CD14-positive monocyte (primary cell): ENCODE measurements at regions not wholly inside any gene's neighbourhood (a gene's known extent, or its start where the extent isn't known, plus 50 kb on each side); places are given as distances from the start of the nearest gene placed in this dataset.

ENCODE experiments used
- DNase-seq, 3 donors: peaks; one replicate each; pipeline ENCODE4 v3.0.0-alpha.2; 2011 to 2022
- H2AFZ ChIP-seq: 2 replicates; pipeline ENCODE4 v1.6.0; 2012; ENCODE audit warnings: mild to moderate bottlenecking, low read depth, low read length, inconsistent platforms; ENCODE audit not compliant: insufficient read depth, poor library complexity, severe bottlenecking
- H3K27ac ChIP-seq, 2 donors: 1 replicate in 1 of 2; 2 replicates in 1 of 2; pipeline ENCODE4 v1.5.1; 2012 to 2013; ENCODE audit warnings: low read length in 2 of 2, control low read depth in 1 of 2, inconsistent platforms in 1 of 2, low read depth in 1 of 2, mild to moderate bottlenecking in 1 of 2
- H3K27me3 ChIP-seq, 2 donors: one replicate each; pipeline versions ENCODE4 v1.6.0 to v1.6.1; 2011 to 2013; ENCODE audit warnings: low read length in 2 of 2; ENCODE audit not compliant: control insufficient read depth in 2 of 2, insufficient read depth in 2 of 2
- H3K36me3 ChIP-seq, 2 donors: replicated peaks in 1 of 2; 1 replicate in 1 of 2; 2 replicates in 1 of 2; pipeline versions ENCODE4 v1.5.1 to v1.6.1; 2012 to 2013; ENCODE audit warnings: low read length in 2 of 2, control low read depth in 1 of 2, inconsistent platforms in 1 of 2, mild to moderate bottlenecking in 1 of 2; ENCODE audit not compliant: insufficient read depth in 2 of 2, control insufficient read depth in 1 of 2
- H3K4me1 ChIP-seq, 2 donors: 1 replicate in 1 of 2; 2 replicates in 1 of 2; pipeline versions ENCODE4 v1.5.1 to v1.6.1; 2012 to 2013; ENCODE audit warnings: low read length in 2 of 2, control low read depth in 1 of 2, inconsistent platforms in 1 of 2, mild to moderate bottlenecking in 1 of 2, moderate library complexity in 1 of 2; ENCODE audit not compliant: insufficient read depth in 2 of 2, control insufficient read depth in 1 of 2
- H3K4me2 ChIP-seq: replicated peaks from 2 replicates; pipeline ENCODE3; 2012; ENCODE audit warnings: low read length, moderate library complexity, mild to moderate bottlenecking; ENCODE audit not compliant: poor library complexity, severe bottlenecking; ENCODE audit errors: extremely low read depth
- H3K4me3 ChIP-seq, 3 experiments: fragments of 200-600 bp in 1 of 3; sonication (generic) in 1 of 3; replicated peaks in 1 of 3; 1 replicate in 2 of 3; 2 replicates in 1 of 3; pipeline ENCODE4 v1.5.1; 2011 to 2013; ENCODE audit warnings: low read length in 3 of 3, mild to moderate bottlenecking in 3 of 3, control low read depth in 2 of 3, low read depth in 2 of 3, inconsistent platforms in 1 of 3, moderate library complexity in 1 of 3
- H3K79me2 ChIP-seq: 2 replicates; pipeline ENCODE4 v1.6.0; 2012; ENCODE audit warnings: mild to moderate bottlenecking, control low read depth, inconsistent platforms, low read length, moderate library complexity; ENCODE audit not compliant: insufficient read depth
- H3K9ac ChIP-seq: 2 replicates; pipeline ENCODE4 v1.6.0; 2017; ENCODE audit warnings: low read length, mild to moderate bottlenecking; ENCODE audit not compliant: insufficient read depth, poor library complexity, severe bottlenecking
- H3K9me3 ChIP-seq, 2 donors: replicated peaks in 1 of 2; 1 replicate in 1 of 2; 2 replicates in 1 of 2; pipeline versions ENCODE4 v1.5.1 to v1.6.1; 2012 to 2013; ENCODE audit warnings: low read length in 2 of 2, control low read depth in 1 of 2; ENCODE audit not compliant: control insufficient read depth in 1 of 2, insufficient read depth in 1 of 2
- H4K20me1 ChIP-seq: 2 replicates; pipeline ENCODE4 v1.6.0; 2012; ENCODE audit warnings: mild to moderate bottlenecking, low read length, control low read depth, moderate library complexity; ENCODE audit not compliant: insufficient read depth
- H3K27ac Mint-ChIP-seq, 7 donors: one replicate each; pipeline ENCODE4 v1.8.0; 2020; ENCODE audit warnings: mild to moderate bottlenecking in 7 of 7, mixed read lengths in 7 of 7, moderate library complexity in 6 of 7, inconsistent platforms in 2 of 7
- H3K27me3 Mint-ChIP-seq, 3 donors: one replicate each; pipeline ENCODE4 v1.8.0; 2021 to 2022; ENCODE audit warnings: low read depth in 3 of 3, mild to moderate bottlenecking in 3 of 3, mixed read lengths in 3 of 3, moderate library complexity in 3 of 3, inconsistent platforms in 1 of 3
- H3K36me3 Mint-ChIP-seq, 2 donors: one replicate each; pipeline ENCODE4 v1.8.0; 2020; ENCODE audit warnings: mixed read lengths in 2 of 2, inconsistent platforms in 1 of 2, mild to moderate bottlenecking in 1 of 2
- H3K4me1 Mint-ChIP-seq: one replicate; pipeline ENCODE4 v1.8.0; 2020; ENCODE audit warnings: mild to moderate bottlenecking, mixed read lengths
- H3K4me3 Mint-ChIP-seq, 2 donors: one replicate each; pipeline ENCODE4 v1.8.0; 2020; ENCODE audit warnings: mild to moderate bottlenecking in 2 of 2, mixed read lengths in 2 of 2, moderate library complexity in 1 of 2
- H3K9me3 Mint-ChIP-seq, 7 donors: one replicate each; pipeline ENCODE4 v1.8.0; 2020 to 2022; ENCODE audit warnings: mixed read lengths in 7 of 7, mild to moderate bottlenecking in 6 of 7, moderate library complexity in 6 of 7, inconsistent platforms in 2 of 7
- CTCF ChIP-seq: fragments of 200-600 bp; IDR thresholded peaks from one replicate; pipeline ENCODE4 v1.8.0; 2022; ENCODE audit warnings: antibody characterized with exemption, mild to moderate bottlenecking
- WGBS: methylation state at CpG from one replicate; pipeline ENCODE4 v1.1.5; 2013; ENCODE audit warnings: missing lambda C conversion rate; ENCODE audit not compliant: insufficient coverage; 5-methylcytosine and 5-hydroxymethylcytosine counted together
- intact Hi-C, 2 donors: fragments of 100-400 bp; cut with micrococcal nuclease; formaldehyde crosslinking; loops; one replicate each; pipeline versions ENCODE4 v1.15.0 to v1.15.1; 2023

GRCh38 chr3:36259580-36259979, 120.7 kb upstream of the STAC start:
- Histone ChIP-seq H4K20me1 (no peaks in the 10 kb centered on the region), H2AFZ (no peak overlapping the region), H3K4me2 (no peak overlapping the region), H3K27ac (no peak overlapping the region), H3K9me3 (peaks cover 5 to 9% of the 10 kb centered on the region in 2 donors), H3K79me2 (no peaks in the 10 kb centered on the region), H3K9ac (no peak overlapping the region), H3K27me3 (no peaks in the 10 kb centered on the region), H3K36me3 (no peaks in the 10 kb centered on the region), H3K4me3 (no peak overlapping the region), H3K4me1 (no peaks in the 10 kb centered on the region)
- Mint-ChIP-seq H3K36me3 (no peaks in the 10 kb centered on the region), H3K27ac (no peak overlapping the region), H3K4me1 (no peaks in the 10 kb centered on the region), H3K4me3 (no peak overlapping the region), H3K27me3 (no peaks in the 10 kb centered on the region), H3K9me3 (peaks cover 0 to 11% (median 6%) of the 10 kb centered on the region in 7 donors)
- 100% methylated on average over 3 of the region's 3 CpGs for WGBS
- intact Hi-C loops = no loop called here
- no peak for DNase-seq
- TF ChIP-seq CTCF = no peak

DNA sequence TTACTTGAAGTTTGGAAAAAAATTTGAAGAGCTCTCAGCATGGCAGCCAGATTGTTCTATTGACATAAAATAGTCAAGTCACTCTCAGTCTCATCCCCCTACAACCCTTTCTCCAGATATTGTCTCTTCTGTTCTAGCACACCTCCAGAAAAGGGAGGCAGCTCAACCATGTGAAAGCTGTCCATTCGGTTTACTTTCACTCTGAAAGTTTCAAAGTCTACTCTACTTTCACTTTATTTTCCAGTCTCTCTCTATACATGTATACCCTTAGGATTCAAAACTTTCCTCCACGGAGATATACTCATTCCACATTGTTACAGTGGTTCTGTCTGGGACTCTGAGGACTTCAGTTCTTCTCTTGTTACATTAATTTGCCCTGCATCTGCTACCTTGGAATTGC, 111.0 kb upstream of the STAC start:
- Mint-ChIP-seq H3K36me3 (no peaks in the 10 kb centered on the region), H3K4me3 (no peak overlapping the region), H3K27ac (no peak overlapping the region), H3K27me3 (peaks cover 0 to 1% (median 0%) of the 10 kb centered on the region in 3 donors), H3K4me1 (no peaks in the 10 kb centered on the region), H3K9me3 (peaks cover 4 to 18% (median 10%) of the 10 kb centered on the region in 7 donors)
- Histone ChIP-seq H3K9me3 (peaks cover under 1 to 5% of the 10 kb centered on the region in 2 donors), H2AFZ (no peak overlapping the region), H3K4me1 (no peaks in the 10 kb centered on the region), H3K4me3 (no peak overlapping the region), H3K9ac (no peak overlapping the region), H3K36me3 (no peaks in the 10 kb centered on the region), H3K4me2 (no peak overlapping the region), H4K20me1 (no peaks in the 10 kb centered on the region), H3K79me2 (no peaks in the 10 kb centered on the region), H3K27ac (no peak overlapping the region), H3K27me3 (no peaks in the 10 kb centered on the region)
- intact Hi-C loops = no loop called here
- no peak for TF ChIP-seq CTCF
- DNase-seq = no peak
- 75% methylated on average over 1 of the region's 2 CpGs for WGBS
